Muscle layer of colon (tissue), 2 donors: ENCODE measurements at regions not wholly inside any gene's neighbourhood (a gene's known extent, or its start where the extent isn't known, plus 50 kb on each side); places are given as distances from the start of the nearest gene placed in this dataset.
"Not testable (repeated sequence)": the region's sequence is repeated elsewhere in the genome, so short reads cannot be mapped to it uniquely, and the experiment has no call there.

Source experiments
- H3K27ac ChIP-seq: one replicate; pipeline ENCODE4 v1.7.0; 2013; ENCODE audit warnings: low read depth, mild to moderate bottlenecking, low read length, moderate library complexity
- H3K27me3 ChIP-seq, 2 donors: one replicate each; pipeline ENCODE4 v1.7.0; 2013; ENCODE audit warnings: low read length in 2 of 2, mild to moderate bottlenecking in 2 of 2; ENCODE audit not compliant: insufficient read depth in 2 of 2, control insufficient read depth in 1 of 2
- H3K36me3 ChIP-seq: one replicate; pipeline ENCODE4 v1.7.0; 2013; ENCODE audit warnings: mild to moderate bottlenecking, low read length; ENCODE audit not compliant: insufficient read depth
- H3K4me1 ChIP-seq: one replicate; pipeline ENCODE4 v1.7.0; 2013; ENCODE audit warnings: mild to moderate bottlenecking, low read length; ENCODE audit not compliant: insufficient read depth
- H3K4me3 ChIP-seq, 2 donors: one replicate each; pipeline ENCODE4 v1.7.0; 2013; ENCODE audit warnings: low read length in 2 of 2, low read depth in 1 of 2, mild to moderate bottlenecking in 1 of 2, moderate library complexity in 1 of 2
- H3K9ac ChIP-seq: one replicate; pipeline ENCODE4 v1.7.0; 2013; ENCODE audit warnings: low read length
- H3K9me3 ChIP-seq: one replicate; pipeline ENCODE4 v1.7.0; 2013; ENCODE audit warnings: mild to moderate bottlenecking, low read length
- donor health status: abdominal sarcoma.
- donor health status: Adenocarcinoma of cecum.

DNA sequence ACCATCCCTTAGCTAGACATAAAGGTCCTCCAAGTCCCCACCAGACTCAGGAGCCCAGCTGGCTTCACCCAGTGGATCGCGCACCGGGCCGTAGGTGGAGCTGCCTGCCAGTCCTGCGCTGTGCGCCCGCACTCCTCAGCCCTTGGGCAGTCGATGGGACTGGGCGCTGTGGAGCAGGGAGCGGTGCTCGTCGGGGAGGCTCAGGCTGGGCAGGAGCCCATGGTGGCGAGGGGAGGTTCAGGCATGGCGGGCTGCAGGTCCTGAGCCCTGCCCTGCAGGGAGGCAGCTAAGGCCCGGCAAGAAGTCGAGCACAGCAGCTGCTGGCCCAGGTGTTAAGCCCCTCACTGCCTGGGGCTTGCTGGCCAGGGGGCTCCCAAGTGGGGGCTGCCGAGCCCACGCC is 361.8 kb upstream of the ZNF462 start:
- not testable (repeated sequence) for H3K4me3 ChIP-seq, H3K9ac ChIP-seq, H3K36me3 ChIP-seq, H3K27ac ChIP-seq, H3K9me3 ChIP-seq, H3K27me3 ChIP-seq, H3K4me1 ChIP-seq

DNA sequence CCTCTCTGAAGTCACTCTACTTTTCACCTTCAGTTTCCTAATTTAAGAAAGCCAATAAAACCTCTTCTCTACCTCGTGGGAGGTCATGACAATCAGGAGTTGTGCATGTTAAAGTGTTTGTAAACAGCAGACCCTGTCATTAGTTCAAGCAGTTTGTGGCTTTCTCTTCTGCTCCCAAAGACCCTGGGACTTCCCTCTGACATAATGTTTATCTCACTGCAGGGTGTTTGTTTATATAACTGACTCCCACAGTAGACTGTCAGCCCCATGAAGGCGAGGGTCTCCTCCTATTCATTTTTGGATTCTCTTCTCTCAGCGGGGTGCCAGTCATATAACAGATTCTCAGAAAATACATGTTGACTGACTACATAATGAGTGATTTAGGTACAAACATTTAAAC is 360.0 kb upstream of the ZNF462 start:
- H3K36me3 ChIP-seq = no peaks in the 10 kb centered on the region
- no peak overlapping the region for H3K27ac ChIP-seq
- H3K4me3 ChIP-seq = no peak overlapping the region
- no peaks in the 10 kb centered on the region for H3K4me1 ChIP-seq
- no peak overlapping the region for H3K9ac ChIP-seq
- H3K9me3 ChIP-seq = no peaks in the 10 kb centered on the region
- H3K27me3 ChIP-seq = no peaks in the 10 kb centered on the region

DNA sequence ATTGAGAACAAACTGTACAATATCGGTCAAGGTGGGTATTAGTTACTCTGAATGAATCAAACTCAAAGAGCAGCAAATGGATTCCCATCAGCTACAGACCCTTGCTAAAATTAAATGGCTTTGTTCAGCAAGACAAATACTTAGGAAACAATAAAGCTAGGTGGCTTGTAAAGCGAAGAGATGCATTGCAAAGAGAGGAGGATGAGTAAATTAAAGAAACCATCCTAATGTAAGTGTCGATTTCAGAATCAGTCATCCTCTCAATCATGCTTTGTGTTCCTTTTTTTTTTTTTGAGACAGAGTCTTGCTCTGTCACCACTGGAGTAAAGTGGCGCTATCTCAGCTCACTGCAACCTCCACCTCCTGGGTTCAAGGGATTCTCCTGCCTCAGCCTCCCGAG is 359.2 kb upstream of the ZNF462 start:
- H3K4me1 ChIP-seq = no peaks in the 10 kb centered on the region
- H3K27ac ChIP-seq = no peak overlapping the region
- H3K9me3 ChIP-seq = no peaks in the 10 kb centered on the region
- no peak overlapping the region for H3K4me3 ChIP-seq
- no peak overlapping the region for H3K9ac ChIP-seq
- H3K27me3 ChIP-seq = no peaks in the 10 kb centered on the region
- H3K36me3 ChIP-seq = no peaks in the 10 kb centered on the region

DNA sequence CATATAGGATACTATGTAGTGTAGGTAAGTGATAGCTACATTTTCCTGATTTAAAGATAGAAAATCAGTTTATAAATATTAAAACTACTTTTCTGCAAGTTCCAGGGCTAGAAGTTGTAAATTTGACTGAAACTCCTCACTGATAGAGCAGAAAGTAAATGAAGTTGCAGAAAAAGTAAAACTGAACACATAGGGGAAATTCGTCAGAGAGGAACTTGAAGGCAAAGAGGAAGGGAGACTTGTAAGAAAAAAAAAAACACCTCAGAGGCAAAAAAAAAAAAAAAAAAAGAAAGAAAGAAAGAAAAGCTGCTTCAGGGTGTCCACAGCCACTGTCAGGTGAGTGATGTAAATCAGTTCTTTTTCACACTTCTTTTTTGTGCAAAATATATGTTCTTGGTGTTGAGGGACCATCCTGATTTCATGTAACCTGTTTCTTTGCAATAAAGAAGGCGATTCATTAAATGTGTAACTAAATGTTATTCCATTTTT is 336.2 kb upstream of the ZNF462 start:
- Histone ChIP-seq H3K9ac (no peak overlapping the region), H3K4me3 (no peak overlapping the region), H3K27me3 (no peaks in the 10 kb centered on the region), H3K36me3 (no peaks in the 10 kb centered on the region), H3K9me3 (no peaks in the 10 kb centered on the region), H3K27ac (no peak overlapping the region), H3K4me1 (no peaks in the 10 kb centered on the region)

DNA sequence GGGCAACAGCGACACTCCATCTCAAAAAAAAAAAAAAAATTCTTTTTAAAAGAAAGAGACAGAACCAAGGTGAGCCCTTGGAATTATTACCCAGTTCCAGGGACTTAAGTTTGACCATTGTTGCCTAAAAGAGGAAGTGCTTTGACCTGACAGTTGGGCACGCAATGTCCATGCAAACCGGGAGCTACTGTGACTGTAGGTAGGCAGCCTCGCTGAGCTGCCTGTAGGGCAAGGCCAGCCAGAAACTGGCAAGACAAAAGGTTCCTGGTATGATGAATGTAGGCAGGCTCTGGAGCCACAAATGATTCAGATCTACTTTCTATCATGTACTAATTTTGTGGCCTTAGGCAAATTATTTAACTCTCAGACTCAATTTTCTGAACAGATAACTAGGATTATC is 334.8 kb upstream of the ZNF462 start:
- no peak overlapping the region for H3K9ac ChIP-seq

DNA sequence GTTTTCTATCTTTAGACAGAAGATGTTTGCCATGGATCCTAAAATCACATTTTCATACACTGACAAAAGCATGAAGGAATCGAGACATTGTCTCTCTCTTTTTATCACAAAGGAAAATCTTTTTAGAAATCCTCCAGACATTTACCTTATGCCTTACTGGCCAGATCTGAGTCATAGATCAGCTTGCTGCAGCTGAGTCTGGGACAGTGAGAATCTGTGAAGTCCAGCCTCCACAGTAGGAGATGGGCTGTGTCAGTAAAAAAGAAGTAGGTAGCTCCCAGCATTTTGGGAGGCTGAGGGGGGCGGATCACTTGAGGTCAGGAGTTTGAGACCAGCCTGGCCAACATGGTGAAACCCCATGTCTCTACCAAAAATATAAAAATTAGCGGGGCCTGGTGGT is 333.4 kb upstream of the ZNF462 start:
- Histone ChIP-seq H3K4me3 (no peak overlapping the region), H3K9me3 (no peaks in the 10 kb centered on the region), H3K9ac (no peak overlapping the region), H3K36me3 (no peaks in the 10 kb centered on the region), H3K4me1 (no peaks in the 10 kb centered on the region), H3K27ac (no peak overlapping the region), H3K27me3 (no peaks in the 10 kb centered on the region)

More for the DNA sequence above, 334.8 kb upstream of the ZNF462 start:
- Histone ChIP-seq H3K4me1 (no peaks in the 10 kb centered on the region), H3K27me3 (no peaks in the 10 kb centered on the region), H3K4me3 (no peak overlapping the region), H3K36me3 (no peaks in the 10 kb centered on the region), H3K27ac (no peak overlapping the region), H3K9me3 (no peaks in the 10 kb centered on the region)

DNA sequence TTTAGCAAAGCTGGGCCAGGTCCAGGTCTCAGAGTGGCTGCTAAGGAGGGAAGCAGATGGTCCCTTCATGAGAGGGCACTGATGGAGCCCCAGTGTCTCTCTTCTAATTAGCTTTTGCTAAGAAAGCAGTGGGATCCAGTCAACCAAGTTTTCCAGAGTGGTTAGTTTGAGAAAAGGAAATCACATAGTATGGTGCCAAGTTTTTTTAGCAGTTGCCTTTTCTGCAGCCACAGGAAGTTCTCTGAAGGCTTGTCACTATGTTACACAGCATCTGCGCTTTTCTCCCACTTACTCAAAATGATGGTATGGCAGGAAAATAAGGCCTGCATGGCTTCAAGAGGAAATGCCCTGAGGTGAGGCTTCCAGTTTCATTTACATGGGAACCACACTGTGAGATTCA is 331.5 kb upstream of the ZNF462 start:
- H3K27ac ChIP-seq = no peak overlapping the region
- no peaks in the 10 kb centered on the region for H3K4me1 ChIP-seq
- H3K4me3 ChIP-seq = no peak overlapping the region
- H3K36me3 ChIP-seq = no peaks in the 10 kb centered on the region
- no peaks in the 10 kb centered on the region for H3K27me3 ChIP-seq
- no peaks in the 10 kb centered on the region for H3K9me3 ChIP-seq
- H3K9ac ChIP-seq = no peak overlapping the region

DNA sequence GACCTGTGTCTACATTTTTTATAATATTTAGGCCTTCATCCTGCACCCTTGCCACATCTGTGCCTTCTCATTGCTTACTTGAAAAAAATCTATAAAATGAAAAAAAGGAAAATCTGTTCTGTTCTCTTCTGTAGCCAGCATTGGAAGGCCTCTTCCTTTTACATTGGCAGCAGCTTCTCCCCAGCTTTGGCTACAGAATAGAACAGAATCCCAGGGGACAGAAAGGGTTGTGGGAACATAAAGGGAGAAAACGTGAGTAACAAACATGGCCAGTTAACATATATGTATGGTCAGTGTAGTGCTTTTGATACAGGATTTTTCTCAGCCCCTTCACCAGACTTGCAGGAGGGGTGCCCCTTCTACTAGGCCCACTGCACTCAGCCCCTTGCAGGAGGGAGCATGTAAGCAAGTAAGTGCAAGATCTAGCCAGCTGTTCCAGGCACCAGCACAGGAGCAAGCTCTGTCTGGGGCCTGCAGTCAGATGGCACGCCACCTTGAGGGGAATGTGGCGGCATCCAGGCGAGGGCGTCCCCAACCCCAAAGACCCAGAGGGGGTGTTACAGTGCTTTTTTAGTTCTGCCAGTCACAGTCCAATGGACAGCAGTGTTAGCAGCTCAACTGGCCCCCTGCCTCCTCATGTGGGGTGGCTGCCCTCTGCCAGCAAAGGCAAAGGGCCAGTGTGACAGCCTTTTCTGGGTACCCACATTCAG is 330.5 kb upstream of the ZNF462 start:
- H3K27ac ChIP-seq = no peak overlapping the region
- H3K27me3 ChIP-seq = no peaks in the 10 kb centered on the region
- H3K9ac ChIP-seq = no peak overlapping the region
- H3K9me3 ChIP-seq = no peaks in the 10 kb centered on the region
- no peaks in the 10 kb centered on the region for H3K36me3 ChIP-seq
- no peak overlapping the region for H3K4me3 ChIP-seq
- no peaks in the 10 kb centered on the region for H3K4me1 ChIP-seq

DNA sequence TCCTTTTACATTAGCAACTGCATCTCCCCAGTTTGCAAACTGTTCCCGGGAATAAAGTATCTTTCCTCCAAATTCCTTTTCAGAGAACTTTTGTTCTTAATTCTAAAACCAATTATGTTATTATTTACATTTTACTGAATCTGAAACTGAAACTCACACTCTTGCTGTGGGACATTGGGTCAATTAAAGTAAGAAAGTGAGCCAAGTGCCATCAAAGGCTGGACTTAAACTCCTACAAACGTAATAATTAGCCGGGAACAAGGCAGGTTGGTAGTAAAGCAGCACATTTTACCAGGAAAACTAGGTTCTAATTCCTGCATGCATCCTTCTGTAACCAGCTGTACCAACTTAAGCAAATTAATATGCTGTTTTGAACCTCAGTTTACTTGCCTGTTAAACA is 328.2 kb upstream of the ZNF462 start:
- Histone ChIP-seq H3K9me3 (no peaks in the 10 kb centered on the region), H3K27me3 (no peaks in the 10 kb centered on the region), H3K36me3 (no peaks in the 10 kb centered on the region), H3K9ac (no peak overlapping the region), H3K27ac (no peak overlapping the region), H3K4me1 (no peaks in the 10 kb centered on the region), H3K4me3 (no peak overlapping the region)

DNA sequence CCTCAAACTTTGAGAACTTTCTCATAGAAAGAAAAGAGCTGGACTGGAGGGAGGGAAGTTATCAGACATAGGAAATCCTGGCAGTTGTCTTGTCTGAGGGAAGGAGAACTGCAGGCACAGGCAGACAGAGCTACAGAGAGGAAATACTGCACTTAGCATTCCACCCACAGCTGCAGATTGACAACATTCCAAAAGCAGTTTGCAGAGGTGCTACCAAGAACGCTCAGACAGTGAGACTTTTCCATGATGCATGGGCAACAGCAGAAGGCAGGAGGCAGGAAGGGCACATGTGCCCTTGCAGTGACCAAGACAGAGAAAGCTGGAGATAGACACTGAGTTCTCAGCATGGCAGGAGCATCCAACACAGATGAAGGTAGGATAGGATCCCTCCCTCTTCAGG is 327.5 kb upstream of the ZNF462 start:
- no peak overlapping the region for H3K9ac ChIP-seq
- H3K27me3 ChIP-seq = no peaks in the 10 kb centered on the region
- H3K4me1 ChIP-seq = no peaks in the 10 kb centered on the region
- no peak overlapping the region for H3K4me3 ChIP-seq
- H3K9me3 ChIP-seq = no peaks in the 10 kb centered on the region
- H3K27ac ChIP-seq = no peak overlapping the region
- no peaks in the 10 kb centered on the region for H3K36me3 ChIP-seq

DNA sequence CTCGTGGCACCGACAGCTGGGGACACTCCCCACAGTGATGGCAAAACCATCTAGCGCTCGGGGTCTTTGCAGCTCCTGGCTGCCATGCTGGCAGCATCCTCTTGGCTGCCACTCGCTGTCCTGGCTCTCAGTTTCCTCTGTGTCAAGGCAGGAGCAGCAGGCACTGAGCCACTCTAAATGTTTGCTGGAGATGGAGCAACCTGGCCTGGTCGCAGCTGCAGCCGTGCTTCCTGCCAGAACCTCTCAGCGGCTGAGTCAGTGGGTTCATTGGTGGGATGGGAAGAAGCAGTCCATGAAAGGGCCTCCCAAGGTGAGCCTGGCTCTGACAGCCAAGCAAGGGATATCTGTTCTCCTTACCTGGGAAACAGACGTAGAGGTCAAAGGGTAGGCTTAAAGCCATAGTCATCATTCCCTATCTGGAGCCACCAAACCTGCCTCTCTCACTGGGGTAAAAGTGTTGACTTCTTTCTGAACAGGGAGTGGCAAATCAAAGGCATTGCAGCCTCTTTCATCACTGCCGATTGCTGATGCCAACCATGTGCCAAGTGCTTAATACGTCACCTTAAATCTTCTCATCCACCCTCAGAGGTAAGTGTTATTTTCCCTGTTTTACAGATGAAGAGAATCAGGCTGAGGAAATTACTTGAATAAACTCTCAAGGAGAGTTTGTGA is 304.8 kb upstream of the ZNF462 start:
- H3K4me1 ChIP-seq = no peaks in the 10 kb centered on the region
- H3K27ac ChIP-seq = no peak overlapping the region
- no peak overlapping the region for H3K9ac ChIP-seq
- H3K36me3 ChIP-seq = no peaks in the 10 kb centered on the region
- no peaks in the 10 kb centered on the region for H3K9me3 ChIP-seq
- no peak overlapping the region for H3K4me3 ChIP-seq
- H3K27me3 ChIP-seq = no peaks in the 10 kb centered on the region

DNA sequence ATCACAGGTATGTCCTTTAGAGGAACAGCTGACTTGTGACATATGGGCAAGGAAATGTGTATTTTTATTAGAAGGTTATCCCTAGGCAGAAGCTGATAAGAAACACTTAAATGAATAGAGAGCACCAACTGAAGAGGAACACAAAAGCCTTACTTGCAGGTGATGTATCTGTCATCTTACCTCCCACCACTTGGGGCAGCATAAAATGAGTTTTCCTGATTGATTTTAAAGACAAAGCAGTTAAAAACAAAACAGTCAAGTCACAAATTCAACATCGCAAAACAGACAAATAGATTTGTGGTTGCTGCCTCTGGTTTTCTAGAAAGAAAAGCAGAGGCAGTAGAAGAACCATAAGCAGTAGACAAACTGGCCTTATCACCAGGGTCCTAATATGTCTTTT is 302.4 kb upstream of the ZNF462 start:
- Histone ChIP-seq H3K36me3 (no peaks in the 10 kb centered on the region), H3K27ac (no peak overlapping the region), H3K4me3 (no peak overlapping the region), H3K9ac (no peak overlapping the region), H3K9me3 (no peaks in the 10 kb centered on the region), H3K4me1 (no peaks in the 10 kb centered on the region), H3K27me3 (no peaks in the 10 kb centered on the region)
